ENCODE measurements at regions not wholly inside any gene's neighbourhood (a gene's known extent, or its start where the extent isn't known, plus 50 kb on each side); places are given as distances from the start of the nearest gene placed in this dataset.

DNA sequence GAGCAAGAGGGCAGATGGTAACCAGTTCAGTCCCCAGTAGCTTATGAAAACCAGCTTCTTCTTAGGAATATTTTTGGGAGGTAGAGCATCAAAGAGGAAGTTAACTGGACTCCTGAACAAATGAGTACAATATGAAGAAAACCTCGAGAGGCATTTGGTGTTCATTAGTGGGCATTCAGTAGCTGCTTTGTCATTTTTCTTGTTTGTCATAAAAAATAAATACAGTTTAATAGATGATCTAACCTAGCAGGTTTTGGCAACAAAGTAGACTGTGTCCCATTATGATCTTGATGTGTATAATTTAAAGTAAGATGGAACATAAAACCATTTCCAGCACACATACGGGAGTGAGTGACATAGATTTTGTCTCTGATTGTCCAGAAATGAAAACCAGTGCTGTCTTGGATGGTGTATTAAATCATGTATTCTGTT, 173.1 kb downstream of the HS3ST3A1 start:
- peaks cover 40% of the 10 kb centered on the region for H3K4me1 Mint-ChIP-seq (ENCODE audit: low read depth)
- no peaks in the 10 kb centered on the region for H3K9me3 Mint-ChIP-seq
- peak overlapping the region; percentile 92 for H3K27ac Mint-ChIP-seq
- peak overlapping the region; percentile 65 for H3K4me3 Mint-ChIP-seq
- DNase-seq, result no peak
- TF ChIP-seq, protein P1, sequence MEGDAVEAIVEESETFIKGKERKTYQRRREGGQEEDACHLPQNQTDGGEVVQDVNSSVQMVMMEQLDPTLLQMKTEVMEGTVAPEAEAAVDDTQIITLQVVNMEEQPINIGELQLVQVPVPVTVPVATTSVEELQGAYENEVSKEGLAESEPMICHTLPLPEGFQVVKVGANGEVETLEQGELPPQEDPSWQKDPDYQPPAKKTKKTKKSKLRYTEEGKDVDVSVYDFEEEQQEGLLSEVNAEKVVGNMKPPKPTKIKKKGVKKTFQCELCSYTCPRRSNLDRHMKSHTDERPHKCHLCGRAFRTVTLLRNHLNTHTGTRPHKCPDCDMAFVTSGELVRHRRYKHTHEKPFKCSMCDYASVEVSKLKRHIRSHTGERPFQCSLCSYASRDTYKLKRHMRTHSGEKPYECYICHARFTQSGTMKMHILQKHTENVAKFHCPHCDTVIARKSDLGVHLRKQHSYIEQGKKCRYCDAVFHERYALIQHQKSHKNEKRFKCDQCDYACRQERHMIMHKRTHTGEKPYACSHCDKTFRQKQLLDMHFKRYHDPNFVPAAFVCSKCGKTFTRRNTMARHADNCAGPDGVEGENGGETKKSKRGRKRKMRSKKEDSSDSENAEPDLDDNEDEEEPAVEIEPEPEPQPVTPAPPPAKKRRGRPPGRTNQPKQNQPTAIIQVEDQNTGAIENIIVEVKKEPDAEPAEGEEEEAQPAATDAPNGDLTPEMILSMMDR (IDR thresholded peaks at IDR 0.05), result no peak
- H3K27me3 Mint-ChIP-seq (ENCODE audit: insufficient read depth), result no peaks in the 10 kb centered on the region
- peaks cover 4% of the 10 kb centered on the region; the same call in 1 of the 2 replicates for H3K36me3 Mint-ChIP-seq (ENCODE audit: low read depth)

DNA sequence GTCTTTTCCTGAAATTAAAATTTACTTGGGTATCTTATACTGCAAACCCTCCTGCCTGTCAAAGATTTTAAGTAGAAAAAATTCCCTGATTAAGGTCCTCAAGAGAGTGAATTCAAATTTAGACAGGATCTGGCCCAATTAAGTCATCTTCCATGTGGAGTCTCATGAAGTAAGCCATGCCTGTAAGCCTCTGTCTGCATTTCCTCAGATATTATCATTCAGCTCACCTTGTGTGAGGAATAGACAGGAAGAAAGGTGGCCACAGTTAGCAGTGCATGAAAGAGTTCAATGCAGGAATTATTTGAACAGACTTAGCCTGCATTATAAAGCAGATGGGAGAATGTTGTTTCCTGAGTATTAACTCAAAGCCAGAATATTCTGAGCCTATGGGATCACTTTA, 174.7 kb downstream of the HS3ST3A1 start:
- Mint-ChIP-seq H3K4me1 (ENCODE audit: low read depth) (peaks cover 44% of the 10 kb centered on the region), H3K27me3 (ENCODE audit: insufficient read depth) (no peaks in the 10 kb centered on the region), H3K9me3 (no peaks in the 10 kb centered on the region), H3K4me3 (no peak overlapping the region), H3K27ac (no peak overlapping the region), H3K36me3 (ENCODE audit: low read depth) (no peaks in the 10 kb centered on the region)
- TF ChIP-seq, protein P1 (IDR thresholded peaks at IDR 0.05), result no peak
- DNase-seq, result no peak

DNA sequence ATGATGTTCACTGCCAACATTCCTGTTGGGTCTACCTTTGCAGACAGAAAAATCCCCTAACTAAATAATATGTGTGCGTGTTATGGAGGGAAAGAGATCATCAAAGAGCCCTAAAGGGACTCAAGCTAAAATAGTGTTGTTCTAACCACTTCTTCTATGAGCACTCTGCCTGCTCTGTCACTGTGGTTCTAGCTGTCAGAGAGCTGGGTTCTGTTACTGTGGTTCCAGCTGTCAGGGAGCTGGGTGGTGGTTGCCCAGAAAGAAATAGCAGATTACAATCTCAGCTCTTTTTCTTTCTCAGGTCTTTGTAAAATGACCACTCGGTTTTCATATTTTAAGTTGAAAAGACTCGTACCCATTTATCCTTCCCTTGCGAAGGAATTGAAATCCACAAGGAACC, 176.3 kb downstream of the HS3ST3A1 start:
- TF ChIP-seq, protein P1 (IDR thresholded peaks at IDR 0.05), result no peak
- Mint-ChIP-seq H3K4me3 (no peak overlapping the region), H3K27me3 (ENCODE audit: insufficient read depth) (no peaks in the 10 kb centered on the region)

DNA sequence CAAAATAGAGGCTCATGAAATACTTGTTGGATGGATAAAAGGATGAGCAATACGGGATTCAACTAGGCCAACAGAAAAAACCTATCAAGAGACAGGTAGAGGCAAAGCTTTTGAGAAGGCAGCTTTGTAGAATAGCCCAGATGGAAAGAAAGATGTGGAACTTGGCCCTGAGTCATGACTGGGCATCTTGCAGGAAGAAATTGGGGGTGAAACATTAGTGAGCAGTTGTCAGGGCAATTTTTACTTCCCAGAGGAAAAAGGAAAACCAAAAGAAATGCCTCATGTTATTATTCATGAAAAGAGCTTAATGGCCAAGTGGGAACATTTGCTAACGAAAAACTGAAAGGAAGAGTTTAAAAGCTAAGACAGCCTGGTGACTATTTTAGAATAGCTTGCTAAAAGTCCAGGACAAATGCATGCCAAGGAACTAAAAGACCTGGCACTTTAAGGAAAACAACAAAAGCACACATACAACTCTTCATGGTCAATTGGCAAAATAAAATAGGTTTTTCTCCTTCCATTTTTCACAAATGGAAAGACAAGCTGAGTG, 180.1 kb downstream of the HS3ST3A1 start:
- Mint-ChIP-seq H3K27ac (peak overlapping the region; percentile 71), H3K4me3 (no peak overlapping the region; the same call in 1 of the 2 replicates), H3K36me3 (ENCODE audit: low read depth) (no peaks in the 10 kb centered on the region), H3K9me3 (no peaks in the 10 kb centered on the region), H3K27me3 (ENCODE audit: insufficient read depth) (no peaks in the 10 kb centered on the region), H3K4me1 (ENCODE audit: low read depth) (peaks cover 51% of the 10 kb centered on the region)
- DNase-seq, result no peak
- TF ChIP-seq, protein P1 (IDR thresholded peaks at IDR 0.05), result no peak

More for the DNA sequence above, 176.3 kb downstream of the HS3ST3A1 start:
- H3K9me3 Mint-ChIP-seq, result no peaks in the 10 kb centered on the region
- no peak overlapping the region for H3K27ac Mint-ChIP-seq
- H3K36me3 Mint-ChIP-seq (ENCODE audit: low read depth), result no peaks in the 10 kb centered on the region
- DNase-seq, result no peak
- peaks cover 58% of the 10 kb centered on the region for H3K4me1 Mint-ChIP-seq (ENCODE audit: low read depth)

DNA sequence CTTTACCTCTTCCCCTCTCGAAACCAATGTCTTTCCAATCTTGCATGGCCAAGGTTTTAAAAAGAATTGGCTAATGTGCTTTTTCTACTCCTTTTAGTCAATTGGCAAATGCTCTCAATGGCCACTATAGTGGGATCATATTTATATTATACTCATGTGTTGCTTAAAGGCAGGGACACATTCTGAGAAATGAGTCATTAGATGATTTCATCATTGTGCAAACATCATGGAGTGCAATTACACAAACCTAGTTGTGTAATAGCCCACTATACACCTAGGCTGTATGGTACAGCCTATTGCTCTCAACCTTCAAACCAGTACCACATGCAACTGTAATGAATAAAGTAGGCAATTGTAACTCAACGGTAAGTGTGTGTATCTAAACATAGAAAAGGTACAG, 180.9 kb downstream of the HS3ST3A1 start:
- Mint-ChIP-seq H3K4me1 (ENCODE audit: low read depth) (peaks cover 58% of the 10 kb centered on the region), H3K36me3 (ENCODE audit: low read depth) (no peaks in the 10 kb centered on the region), H3K4me3 (peak overlapping the region; percentile 6; the same call in 1 of the 2 replicates), H3K9me3 (no peaks in the 10 kb centered on the region), H3K27me3 (ENCODE audit: insufficient read depth) (no peaks in the 10 kb centered on the region), H3K27ac (peak overlapping the region; percentile 71)
- DNase-seq, result peak; percentile 75
- TF ChIP-seq, protein P1 (IDR thresholded peaks at IDR 0.05), result no peak
